ENCODE measurements at regions not wholly inside any gene's neighbourhood (a gene's known extent, or its start where the extent isn't known, plus 50 kb on each side); places are given as distances from the start of the nearest gene placed in this dataset.
"Not testable (repeated sequence)": the region's sequence is repeated elsewhere in the genome, so short reads cannot be mapped to it uniquely, and the experiment has no call there.

GRCh38 chr4:114034189-114034588 is 54.7 kb upstream of the ARSJ start:
- no peak for DNase-seq (ENCODE audit: low spot score)

- no peak for DNase-seq (ENCODE audit: low spot score)
Measured at GRCh38 chr4:114036426-114036825, 57.0 kb upstream of the ARSJ start.

DNA sequence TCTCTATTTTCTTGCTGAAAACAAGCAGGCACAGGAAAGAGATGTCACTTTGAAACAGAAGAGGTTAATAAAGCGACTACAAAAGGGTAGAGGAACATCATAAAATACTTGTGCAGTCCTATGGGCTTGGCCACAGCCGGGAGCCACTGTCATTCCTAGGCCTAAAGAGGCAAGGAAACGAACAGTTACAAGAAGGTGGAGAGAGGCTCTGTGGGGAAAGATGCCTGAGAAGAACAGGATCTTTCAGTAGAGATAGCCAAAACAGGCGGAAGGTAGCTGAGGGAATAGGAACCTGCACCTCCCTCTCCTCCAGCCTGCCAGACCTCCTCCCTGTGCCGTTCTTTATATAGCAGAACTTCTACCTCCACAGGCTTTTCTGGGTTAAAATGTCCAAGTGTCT is 57.4 kb upstream of the ARSJ start:
- DNase-seq (ENCODE audit: low spot score) = no peak

GRCh38 chr4:114037988-114038387 is 58.5 kb upstream of the ARSJ start:
- DNase-seq (ENCODE audit: low spot score) = no peak

DNA sequence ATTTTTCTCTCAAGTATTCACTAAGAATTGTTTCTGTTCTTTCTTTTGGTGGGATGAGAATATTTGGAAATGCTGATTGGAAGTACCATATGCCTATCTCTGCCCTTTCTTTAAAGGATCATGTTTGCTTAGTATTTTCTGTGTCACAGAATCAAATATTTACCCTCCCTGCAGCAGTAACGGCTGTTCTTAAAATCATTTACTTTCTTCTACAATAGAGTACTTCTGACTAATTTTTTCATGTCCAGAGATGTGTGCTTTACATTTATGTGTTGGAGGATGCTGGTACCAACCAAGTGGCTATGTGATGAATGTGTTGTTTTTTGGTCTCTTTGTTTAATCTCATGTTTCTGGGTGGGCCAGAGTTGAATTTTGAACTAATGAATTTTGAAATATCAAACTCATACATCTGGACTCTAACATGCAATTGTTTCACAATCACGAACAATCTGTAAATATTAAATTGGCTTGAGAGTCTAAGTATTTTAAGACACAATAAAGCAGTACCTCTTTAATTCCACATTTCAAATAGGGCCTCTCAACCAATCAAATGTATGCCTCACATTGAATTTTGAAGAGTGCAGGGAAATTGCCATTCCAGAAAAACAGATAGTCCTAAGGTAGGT is 59.4 kb upstream of the ARSJ start:
- DNase-seq (ENCODE audit: low spot score) = no peak

- DNase-seq (ENCODE audit: low spot score) = no peak
Measured at GRCh38 chr4:114040319-114041116, 61.1 kb upstream of the ARSJ start.

GRCh38 chr4:114041117-114041475 is 61.6 kb upstream of the ARSJ start:
- DNase-seq (ENCODE audit: low spot score) = no peak

- no peak for DNase-seq (ENCODE audit: low spot score)
Measured at GRCh38 chr4:114043116-114043515, 63.7 kb upstream of the ARSJ start.

DNA sequence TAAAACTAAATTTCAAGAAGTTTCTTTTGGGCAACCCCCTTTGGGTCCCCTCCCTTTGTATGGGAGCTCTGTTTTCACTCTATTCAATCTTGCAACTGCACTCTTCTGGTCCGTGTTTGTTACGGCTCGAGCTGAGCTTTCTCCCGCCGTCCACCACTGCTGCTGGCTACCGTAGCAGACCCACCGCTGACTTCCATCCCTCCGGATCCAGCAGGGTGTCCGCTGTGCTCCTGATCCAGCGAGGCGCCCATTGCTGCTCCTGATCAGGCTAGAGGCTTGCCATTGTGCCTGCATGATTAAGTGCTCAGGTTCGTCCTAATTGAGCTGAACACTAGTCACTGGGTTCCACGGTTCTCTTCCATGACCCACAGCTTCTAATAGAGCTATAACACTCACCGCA is 64.9 kb upstream of the ARSJ start:
- not testable (repeated sequence) for DNase-seq (ENCODE audit: low spot score)

DNA sequence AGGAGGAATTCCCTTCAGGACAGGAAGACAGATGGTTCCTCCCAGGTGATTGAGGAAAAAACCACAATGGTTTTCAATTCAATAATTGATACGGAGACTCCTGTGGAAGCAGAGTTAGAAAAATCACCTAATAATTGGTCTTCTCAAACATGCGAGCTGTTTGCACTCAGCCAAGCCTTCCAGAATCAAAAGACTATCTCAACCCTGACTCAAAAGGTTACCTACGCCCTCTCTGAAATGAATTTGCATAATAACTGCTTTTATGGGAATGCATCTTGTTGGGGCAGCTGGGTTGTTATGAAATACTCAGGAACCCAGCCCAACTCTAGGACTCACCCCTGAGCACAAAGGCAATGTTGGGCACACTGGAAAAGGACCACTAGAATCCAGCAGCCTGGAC is 66.9 kb upstream of the ARSJ start:
- DNase-seq (ENCODE audit: low spot score) = no peak

DNA sequence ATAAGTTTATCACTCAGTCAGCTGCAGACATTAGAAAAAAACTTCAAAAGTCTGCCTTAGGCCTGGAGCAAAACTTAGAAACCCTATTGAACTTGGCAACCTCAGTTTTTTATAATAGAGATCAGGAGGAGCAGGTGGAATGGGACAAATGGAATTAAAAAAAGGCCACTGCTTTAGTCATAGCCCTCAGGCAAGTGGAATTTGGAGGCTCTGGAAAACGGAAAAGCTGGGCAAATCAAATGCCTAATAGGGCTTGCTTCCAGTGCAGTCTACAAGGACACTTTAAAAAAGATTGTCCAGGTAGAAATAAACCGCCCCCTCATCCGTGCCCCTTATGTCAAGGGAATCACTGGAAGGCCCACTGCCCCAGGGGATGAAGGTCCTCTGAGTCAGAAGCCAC is 68.7 kb upstream of the ARSJ start:
- DNase-seq (ENCODE audit: low spot score) = not testable (repeated sequence)

- DNase-seq (ENCODE audit: low spot score) = no peak
Measured at GRCh38 chr4:114052227-114052626, 72.8 kb upstream of the ARSJ start.

DNA sequence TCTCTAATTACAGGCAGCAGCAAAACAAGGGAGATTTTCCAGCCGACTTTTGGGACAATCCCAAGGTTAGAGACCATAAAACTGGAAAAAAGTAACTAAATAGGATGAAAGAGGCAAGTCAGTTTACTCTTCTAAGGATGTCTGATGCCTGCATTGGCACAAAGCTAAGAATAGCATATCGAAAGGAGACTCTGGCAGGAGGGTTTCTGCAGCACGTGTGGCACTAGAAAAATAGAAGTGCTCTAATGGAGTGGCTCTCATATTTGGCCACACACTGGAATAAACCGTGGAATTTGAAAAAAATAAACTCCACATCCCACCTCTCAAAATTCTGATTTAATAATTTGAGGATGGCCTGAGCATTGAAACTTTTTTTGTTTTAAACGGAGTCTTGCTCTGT is 77.2 kb upstream of the ARSJ start:
- no peak for DNase-seq (ENCODE audit: low spot score)

- no peak for DNase-seq (ENCODE audit: low spot score)
Measured at GRCh38 chr4:114057746-114058145, 78.3 kb upstream of the ARSJ start.

GRCh38 chr4:114062499-114062898 is 83.1 kb upstream of the ARSJ start:
- no peak for DNase-seq (ENCODE audit: low spot score)

GRCh38 chr4:114072781-114073180 is 93.3 kb upstream of the ARSJ start:
- no peak for DNase-seq (ENCODE audit: low spot score)

DNA sequence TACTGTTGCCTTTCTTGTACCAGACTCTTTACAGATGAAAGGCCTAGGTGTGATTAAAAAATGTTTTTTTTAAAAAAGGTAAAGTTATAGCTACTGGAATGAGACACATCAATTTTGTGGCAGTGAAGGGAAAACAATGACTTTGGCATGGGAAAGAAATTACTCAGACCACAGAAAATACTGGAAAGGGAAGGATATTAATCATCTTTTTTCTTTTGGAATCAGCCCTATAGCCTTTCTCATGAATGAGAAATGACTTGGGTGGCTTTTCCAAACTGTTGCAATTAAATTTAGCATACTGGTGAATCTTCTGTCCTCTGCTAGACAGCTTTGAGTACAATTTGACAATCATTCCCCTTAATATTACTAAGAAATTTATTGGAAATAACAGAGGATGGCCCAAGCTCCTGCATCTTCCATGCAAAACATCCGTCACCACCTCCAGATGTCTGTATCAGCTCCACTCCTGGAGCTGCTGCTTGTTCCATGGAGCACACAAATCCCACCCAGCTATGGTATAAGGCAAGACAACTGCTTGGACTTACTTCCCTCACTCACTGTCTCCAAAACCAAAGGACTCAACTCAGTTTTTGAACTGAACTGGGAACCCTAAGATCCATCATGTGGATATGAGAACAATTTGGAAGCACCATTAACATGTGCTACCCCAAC is 97.6 kb upstream of the ARSJ start:
- DNase-seq (ENCODE audit: low spot score) = no peak

GRCh38 chr4:114077610-114078009 is 98.2 kb upstream of the ARSJ start:
- no peak for DNase-seq (ENCODE audit: low spot score)

DNA sequence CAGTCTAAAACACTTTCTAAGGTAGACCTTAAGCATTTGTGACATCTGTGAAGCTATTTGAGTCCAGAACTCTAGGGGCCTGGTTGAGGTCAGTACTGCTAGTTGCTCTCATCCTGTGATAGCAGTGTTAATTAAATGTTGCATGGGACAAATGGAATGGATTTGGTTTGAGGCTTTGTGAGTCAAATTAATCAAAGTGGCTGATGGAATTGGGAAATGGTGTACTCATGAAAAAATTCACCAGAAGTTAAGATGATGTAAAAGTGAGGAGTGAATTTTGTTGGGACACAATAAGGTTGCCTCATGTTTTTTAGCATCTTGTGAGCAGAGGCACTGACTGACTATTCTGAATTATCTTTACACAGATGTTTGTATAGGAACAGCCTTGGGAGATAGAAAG is 99.2 kb upstream of the ARSJ start:
- DNase-seq (ENCODE audit: low spot score) = no peak

GRCh38 chr4:114081783-114082182 is 102.3 kb upstream of the ARSJ start:
- DNase-seq (ENCODE audit: low spot score) = no peak

- DNase-seq (ENCODE audit: low spot score) = no peak
Measured at GRCh38 chr4:114082348-114082747, 102.9 kb upstream of the ARSJ start.

- DNase-seq (ENCODE audit: low spot score) = no peak
Measured at GRCh38 chr4:114085611-114086345, 106.3 kb upstream of the ARSJ start.

All from Ammon's horn (tissue), 1 donor.